ENCODE measurements at regions not wholly inside any gene's neighbourhood (a gene's known extent, or its start where the extent isn't known, plus 50 kb on each side); places are given as distances from the start of the nearest gene placed in this dataset.

- TF ChIP-seq CTCF (IDR thresholded peaks at IDR 0.05; ENCODE audit: poor library complexity) (no peak), EZH2 (IDR thresholded peaks at IDR 0.05; ENCODE audit: borderline replicate concordance) (no peak), EZH2phosphoT487 (IDR thresholded peaks at IDR 0.05; ENCODE audit: low read depth, severe bottlenecking, unreplicated experiment) (no peak)
Observed at GRCh38 chr14:94884616-94885230, 114.8 kb upstream of the GSC start.
